Ovary (tissue), 7 donors: ENCODE measurements at regions not wholly inside any gene's neighbourhood (a gene's known extent, or its start where the extent isn't known, plus 50 kb on each side); places are given as distances from the start of the nearest gene placed in this dataset.

ENCODE experiments used
- DNase-seq, 5 donors: peaks; one replicate each; pipeline ENCODE4 v3.0.0-alpha.2; 2019 to 2020
- H3K27ac ChIP-seq, 2 donors: fragments of 200-600 bp; one replicate each; pipeline versions ENCODE4 v1.5.1 to v1.8.0; 2019 to 2022
- H3K27me3 ChIP-seq: fragments of 200-600 bp; one replicate; pipeline ENCODE4 v1.8.0; 2022
- H3K36me3 ChIP-seq: fragments of 200-600 bp; sonication (generic); one replicate; pipeline ENCODE4 v1.5.1; 2019
- H3K4me1 ChIP-seq: one replicate; pipeline ENCODE4 v1.8.1; 2013; ENCODE audit warnings: mild to moderate bottlenecking, moderate library complexity; ENCODE audit not compliant: insufficient read depth
- H3K4me3 ChIP-seq: fragments of 200-600 bp; sonication (generic); one replicate; pipeline ENCODE4 v1.5.1; 2017
- H3K9me3 ChIP-seq, 2 donors: fragments of 200-600 bp in 1 of 2; sonication (generic) in 1 of 2; one replicate each; pipeline versions ENCODE4 v1.5.1 to v1.8.1; 2013 to 2019; ENCODE audit warnings: mild to moderate bottlenecking in 1 of 2, moderate library complexity in 1 of 2
- EP300 ChIP-seq: sonication (generic); formaldehyde crosslinking; IDR thresholded peaks from one replicate; pipeline ENCODE4 v1.6.1; 2017; ENCODE audit warnings: antibody characterized with exemption
- POLR2A ChIP-seq: fragments of 450-650 bp; IDR thresholded peaks from one replicate; pipeline ENCODE4 v1.6.1; 2017; ENCODE audit warnings: antibody characterized with exemption, mild to moderate bottlenecking, moderate library complexity
- WGBS, 3 donors: extraction: QIAGEN DNeasy Blood & Tissue Kit in 1 of 3; methylation state at CpG; one replicate each; pipeline versions ENCODE4 v1.1.5 to v1.1.7; 2013 to 2017; 5-methylcytosine and 5-hydroxymethylcytosine counted together
- intact Hi-C, 4 donors: fragments of 100-400 bp; cut with DNase I; formaldehyde crosslinking; loops; one replicate each; pipeline versions ENCODE4 v1.11.0 to v1.15.1; 2022 to 2023
- TF ChIP-seq, protein P1 (sequence below), 3 donors: fragments of 450-650 bp in 2 of 3; fragments of 200-600 bp in 1 of 3; IDR thresholded peaks; one replicate each; pipeline versions ENCODE4 v1.5.1 to v1.8.0; 2016 to 2022; ENCODE audit warnings: antibody characterized with exemption in 3 of 3, mild to moderate bottlenecking in 1 of 3
- donor health status: DM: no; HTN: no; CAD: no; lungs with moderate emphysema.
- donor health status: DM: no; HTN: no; CAD: no.
- donor health status: Bipolar disorder and iron deficiency.
- donor health status: DM: no; HTN: no; CAD: no.
- donor health status: DM: yes; HTN: yes; CAD: no.

DNA sequence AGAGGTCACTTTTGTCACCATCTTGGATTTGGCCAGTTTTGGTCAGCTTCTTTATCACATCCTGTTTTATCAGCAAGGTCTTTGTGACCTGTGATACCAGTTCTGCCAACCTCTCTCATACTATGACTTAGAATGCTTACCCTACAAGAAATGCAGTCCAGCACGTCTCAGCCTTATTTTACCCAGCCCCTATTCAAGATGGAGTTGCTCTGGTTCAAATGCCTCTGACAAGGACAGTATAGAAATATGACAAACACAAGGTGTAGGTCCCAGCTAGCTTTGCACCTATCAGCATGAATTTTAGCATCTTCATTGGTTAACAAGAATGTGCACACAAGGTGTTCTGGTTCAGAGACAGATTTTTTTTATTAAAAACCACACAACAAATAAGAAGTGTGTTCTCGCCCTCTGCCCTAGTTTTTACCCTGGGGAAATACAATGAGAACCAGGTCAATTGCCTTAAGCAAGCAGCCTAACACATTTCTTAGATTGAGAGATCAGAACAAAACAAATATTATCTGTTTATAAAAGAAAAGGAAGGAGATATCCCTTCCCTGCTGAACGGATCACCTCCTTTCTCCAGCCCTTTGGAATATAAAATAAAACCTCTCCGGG is 962.3 kb upstream of the PRKX start:
- 39 to 51% (median 42%) methylated on average over 4 of the region's 4 CpGs for WGBS, 3 donors
- H3K4me3 ChIP-seq = no peak overlapping the region

DNA sequence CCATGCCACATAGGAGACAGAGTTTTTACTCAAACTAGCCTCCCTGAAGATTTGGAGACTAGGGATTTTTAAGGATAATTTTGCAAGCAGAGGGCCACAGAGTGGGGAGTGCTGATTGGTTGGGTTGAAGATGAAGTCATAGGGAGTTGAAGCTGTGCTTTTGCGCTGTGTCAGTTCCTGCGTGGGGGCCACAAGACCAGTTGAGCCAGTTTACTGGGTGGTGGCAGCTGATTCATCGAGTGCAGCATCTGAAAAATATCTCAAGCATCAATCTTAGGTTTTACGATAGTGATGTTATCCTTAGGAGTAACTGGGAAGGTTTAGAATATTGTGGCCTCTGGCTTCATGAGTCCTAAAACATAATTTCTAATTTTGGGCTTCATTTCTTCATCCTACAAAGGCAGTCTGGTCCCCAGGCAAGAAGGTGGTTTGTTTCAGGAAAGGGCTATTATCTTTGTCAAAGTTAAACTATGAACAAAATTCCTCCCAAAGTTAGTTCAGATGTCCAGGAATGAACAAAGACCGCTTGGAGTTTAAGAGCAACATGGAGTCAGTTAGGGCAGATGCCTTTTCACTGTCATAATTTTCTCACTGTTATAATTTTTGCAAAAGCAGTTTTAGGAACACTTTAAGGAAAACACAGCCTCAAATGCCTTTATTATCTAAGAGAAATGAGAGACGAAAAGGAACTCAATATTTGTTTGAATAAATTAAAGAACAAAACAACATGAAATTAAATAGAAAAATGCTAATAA is 960.8 kb upstream of the PRKX start:
- no peaks in the 10 kb centered on the region for H3K4me1 ChIP-seq
- H3K4me3 ChIP-seq = no peak overlapping the region
- no peak for TF ChIP-seq POLR2A
- TF ChIP-seq, protein P1, sequence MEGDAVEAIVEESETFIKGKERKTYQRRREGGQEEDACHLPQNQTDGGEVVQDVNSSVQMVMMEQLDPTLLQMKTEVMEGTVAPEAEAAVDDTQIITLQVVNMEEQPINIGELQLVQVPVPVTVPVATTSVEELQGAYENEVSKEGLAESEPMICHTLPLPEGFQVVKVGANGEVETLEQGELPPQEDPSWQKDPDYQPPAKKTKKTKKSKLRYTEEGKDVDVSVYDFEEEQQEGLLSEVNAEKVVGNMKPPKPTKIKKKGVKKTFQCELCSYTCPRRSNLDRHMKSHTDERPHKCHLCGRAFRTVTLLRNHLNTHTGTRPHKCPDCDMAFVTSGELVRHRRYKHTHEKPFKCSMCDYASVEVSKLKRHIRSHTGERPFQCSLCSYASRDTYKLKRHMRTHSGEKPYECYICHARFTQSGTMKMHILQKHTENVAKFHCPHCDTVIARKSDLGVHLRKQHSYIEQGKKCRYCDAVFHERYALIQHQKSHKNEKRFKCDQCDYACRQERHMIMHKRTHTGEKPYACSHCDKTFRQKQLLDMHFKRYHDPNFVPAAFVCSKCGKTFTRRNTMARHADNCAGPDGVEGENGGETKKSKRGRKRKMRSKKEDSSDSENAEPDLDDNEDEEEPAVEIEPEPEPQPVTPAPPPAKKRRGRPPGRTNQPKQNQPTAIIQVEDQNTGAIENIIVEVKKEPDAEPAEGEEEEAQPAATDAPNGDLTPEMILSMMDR (IDR thresholded peaks at IDR 0.05) = no peak
- TF ChIP-seq EP300 = no peak
- no peak overlapping the region for H3K27ac ChIP-seq
- intact Hi-C loops = no loop called here
- H3K36me3 ChIP-seq = no peaks in the 10 kb centered on the region
- WGBS, 3 donors = 64 to 67% (median 66%) methylated on average over 6 of the region's 6 CpGs
- DNase-seq = no peak
- no peaks in the 10 kb centered on the region for H3K27me3 ChIP-seq
- no peaks in the 10 kb centered on the region for H3K9me3 ChIP-seq

More for the DNA sequence above, 962.3 kb upstream of the PRKX start:
- TF ChIP-seq EP300 = no peak
- no peak for TF ChIP-seq POLR2A
- TF ChIP-seq, protein P1 (IDR thresholded peaks at IDR 0.05) = no peak
- intact Hi-C loops = no loop called here
- no peaks in the 10 kb centered on the region for H3K9me3 ChIP-seq
- no peaks in the 10 kb centered on the region for H3K27me3 ChIP-seq
- DNase-seq = no peak
- no peak overlapping the region for H3K27ac ChIP-seq
- H3K4me1 ChIP-seq = no peaks in the 10 kb centered on the region
- H3K36me3 ChIP-seq = no peaks in the 10 kb centered on the region

GRCh38 chrX:4671344-4671743 is 957.9 kb upstream of the PRKX start:
- intact Hi-C loops = no loop called here
- Histone ChIP-seq H3K9me3 (no peaks in the 10 kb centered on the region), H3K4me3 (no peak overlapping the region), H3K27me3 (no peaks in the 10 kb centered on the region), H3K4me1 (no peaks in the 10 kb centered on the region), H3K27ac (no peak overlapping the region), H3K36me3 (no peaks in the 10 kb centered on the region)
- WGBS, 3 donors = 58 to 69% (median 69%) methylated on average over 4 of the region's 4 CpGs
- TF ChIP-seq POLR2A (no peak), EP300 (no peak)
- TF ChIP-seq, protein P1 (IDR thresholded peaks at IDR 0.05) = no peak
- no peak for DNase-seq

DNA sequence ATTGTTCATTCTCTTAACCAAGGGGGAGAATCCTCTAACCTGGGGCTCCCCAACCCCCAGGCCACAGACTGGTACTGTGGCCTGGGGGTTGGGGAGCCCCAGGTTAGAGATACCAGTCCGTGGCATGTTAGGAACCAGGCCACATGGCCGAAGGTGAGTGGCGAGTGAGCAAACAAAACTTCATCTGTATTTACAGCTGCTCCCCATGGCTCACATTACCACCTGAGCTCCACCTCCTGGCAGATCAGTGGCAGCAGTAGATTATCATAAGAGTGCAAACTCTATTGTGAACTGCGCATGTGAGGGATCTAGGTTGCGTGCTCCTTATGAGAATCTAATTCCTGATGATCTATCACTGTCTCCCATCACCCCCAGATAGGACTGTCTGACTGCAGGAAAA is 957.2 kb upstream of the PRKX start:
- Histone ChIP-seq H3K4me3 (no peak overlapping the region), H3K36me3 (no peaks in the 10 kb centered on the region), H3K27me3 (no peaks in the 10 kb centered on the region), H3K9me3 (no peaks in the 10 kb centered on the region), H3K4me1 (no peaks in the 10 kb centered on the region), H3K27ac (no peak overlapping the region)
- TF ChIP-seq POLR2A = no peak
- no peak for TF ChIP-seq EP300
- TF ChIP-seq, protein P1 (IDR thresholded peaks at IDR 0.05) = no peak
- intact Hi-C loops = no loop called here
- DNase-seq = no peak
- 84 to 86% (median 84%) methylated on average over 5 of the region's 5 CpGs for WGBS, 3 donors
